HepG2 (cell line): ENCODE measurements at regions not wholly inside any gene's neighbourhood (a gene's known extent, or its start where the extent isn't known, plus 50 kb on each side); places are given as distances from the start of the nearest gene placed in this dataset.

ENCODE experiments used
- ATAC-seq: fragments of 200-7000 bp; cut with Tn5 transposase; 3 replicates; pipeline ENCODE4 v1.9.1; 2020; ENCODE audit warnings: mild to moderate bottlenecking, moderate library complexity
- BruUV-seq: library from RNA; stranded (reverse); fragments of 400-500 nt; replicated peaks from 2 replicates; lab custom pipeline; 2021; lab: Mats Ljungman, UMichigan
- CTCF ChIA-PET: fragments of 300-600 bp; formaldehyde crosslinking; extraction: SDS; loops from one replicate; lab custom pipeline; 2021; ENCODE audit warnings: low total read pairs, inconsistent platforms, low intra/inter-chr PET ratio; lab: Yijun Ruan, JAX
- POLR2A ChIA-PET: fragments of 350-600 bp; sonication (Branson Sonifier 250); formaldehyde crosslinking; loops from one replicate; lab custom pipeline; 2020; ENCODE audit warnings: antibody characterized with exemption, inconsistent platforms; lab: Yijun Ruan, JAX
- DNase-seq: peaks from one replicate; pipeline ENCODE4 v3.0.0-alpha.2; 2015; ENCODE audit warnings: low spot score
- FAIRE-seq: peaks from 3 replicates; lab custom pipeline; 2011; peaks lifted over from hg19 to GRCh38; lab: Jason Lieb, UNC
- H2AFZ ChIP-seq: one replicate; pipeline ENCODE4 v1.6.1; 2011; ENCODE audit warnings: low read length, inconsistent platforms
- H3K27ac ChIP-seq: fragments of 300-600 bp; 3 replicates; pipeline ENCODE4 v1.8.0; 2011; ENCODE audit warnings: mixed run types, mild to moderate bottlenecking, mixed read lengths, low read length, inconsistent platforms; ENCODE audit not compliant: insufficient read depth; ENCODE audit errors: extremely low read length
- H3K27me3 ChIP-seq, 2 experiments: fragments of 200-600 bp in 1 of 2; 2 replicates in 1 of 2; 3 replicates in 1 of 2; pipeline versions ENCODE4 v1.6.0 to v1.8.0; 2011; ENCODE audit warnings: low read length in 2 of 2, mild to moderate bottlenecking in 2 of 2, moderate library complexity in 2 of 2, inconsistent platforms in 1 of 2; ENCODE audit not compliant: insufficient read depth in 2 of 2, control insufficient read depth in 1 of 2
- H3K36me3 ChIP-seq, 2 experiments: fragments of 200-600 bp in 1 of 2; replicated peaks in 1 of 2; 2 replicates in 1 of 2; 3 replicates in 1 of 2; pipeline versions ENCODE4 v1.5.1 to v1.8.0; 2011; ENCODE audit warnings: low read length in 2 of 2, inconsistent platforms in 1 of 2; ENCODE audit not compliant: insufficient read depth in 2 of 2, control insufficient read depth in 1 of 2
- H3K4me1 ChIP-seq: 2 replicates; pipeline ENCODE4 v1.5.1; 2012; ENCODE audit warnings: low read length, inconsistent platforms; ENCODE audit not compliant: insufficient read depth
- H3K4me2 ChIP-seq: 2 replicates; pipeline ENCODE4 v1.6.0; 2011; ENCODE audit warnings: low read depth, low read length, inconsistent platforms
- H3K4me3 ChIP-seq, 3 experiments: fragments of 200-600 bp in 1 of 3; sonication (generic), shearing (Covaris generic) in 1 of 3; replicated peaks in 1 of 3; 2 replicates each; pipeline ENCODE4 v1.5.1; 2011 to 2016; ENCODE audit warnings: low read length in 3 of 3, inconsistent platforms in 2 of 3, low read depth in 2 of 3, mild to moderate bottlenecking in 2 of 3, control low read depth in 1 of 3, mixed read lengths in 1 of 3; ENCODE audit not compliant: insufficient read depth in 1 of 3
- H3K79me2 ChIP-seq: one replicate; pipeline ENCODE4 v1.6.1; 2011; ENCODE audit warnings: low read length, inconsistent platforms; ENCODE audit not compliant: insufficient read depth
- H3K9ac ChIP-seq: 2 replicates; pipeline ENCODE4 v1.6.0; 2011; ENCODE audit warnings: mild to moderate bottlenecking, low read depth, low read length, inconsistent platforms; ENCODE audit not compliant: insufficient read depth
- H3K9me3 ChIP-seq: 2 replicates; pipeline ENCODE4 v1.5.1; 2012; ENCODE audit warnings: mild to moderate bottlenecking, low read length
- H4K20me1 ChIP-seq: 2 replicates; pipeline ENCODE4 v1.6.0; 2011; ENCODE audit warnings: inconsistent platforms, mild to moderate bottlenecking, low read length, moderate library complexity; ENCODE audit not compliant: insufficient read depth
- ARID2 ChIP-seq: sonication (generic); formaldehyde crosslinking; IDR thresholded peaks from 2 replicates; pipeline ENCODE4 v1.8.1; 2022; ENCODE audit warnings: mild to moderate bottlenecking, missing genetic modification reagents, borderline replicate concordance
- ATF7-NPFF ChIP-seq: sonication (generic); formaldehyde crosslinking; IDR thresholded peaks from 2 replicates; pipeline ENCODE4 v1.8.1; 2023; ENCODE audit warnings: mild to moderate bottlenecking, low read depth, missing genetic modification reagents, moderate library complexity
- BCLAF1 ChIP-seq: fragments of 450-650 bp; IDR thresholded peaks from 2 replicates; pipeline ENCODE4 v1.6.1; 2017; ENCODE audit warnings: mild to moderate bottlenecking
- JARID2 ChIP-seq: sonication (generic); formaldehyde crosslinking; IDR thresholded peaks from 2 replicates; pipeline ENCODE4 v1.8.1; 2023; ENCODE audit warnings: missing genetic modification reagents, inconsistent platforms; ENCODE audit not compliant: insufficient replicate concordance
- JUN ChIP-seq: sonication (generic); formaldehyde crosslinking; IDR thresholded peaks from 2 replicates; pipeline ENCODE4 v1.4.0; 2020; ENCODE audit warnings: mild to moderate bottlenecking, missing genetic modification reagents
- KLF13 ChIP-seq: sonication (generic); formaldehyde crosslinking; IDR thresholded peaks from 2 replicates; pipeline ENCODE4 v1.4.0; 2020; ENCODE audit warnings: mild to moderate bottlenecking, missing genetic modification reagents
- MBNL3 ChIP-seq: fragments of 250-450 bp; sonication (Bioruptor Pico); conservative IDR thresholded peaks from 2 replicates; pipeline ENCODE4 v1.8.0; 2022; ENCODE audit warnings: mild to moderate bottlenecking, inconsistent platforms
- TBX3 ChIP-seq: fragments of 450-650 bp; IDR thresholded peaks from 2 replicates; pipeline ENCODE4 v1.6.1; 2017; ENCODE audit warnings: antibody characterized with exemption, mild to moderate bottlenecking, inconsistent platforms, borderline replicate concordance
- ZBTB25 ChIP-seq: IDR thresholded peaks from 2 replicates; pipeline ENCODE4 v1.6.1; 2018; ENCODE audit warnings: missing genetic modification reagents
- ZFP37 ChIP-seq: sonication (generic); formaldehyde crosslinking; IDR thresholded peaks from 2 replicates; pipeline ENCODE4 v1.4.0; 2020; ENCODE audit warnings: missing genetic modification reagents, borderline replicate concordance
- ZNF337 ChIP-seq: sonication (generic); formaldehyde crosslinking; IDR thresholded peaks from 2 replicates; pipeline ENCODE4 v1.5.1; 2020; ENCODE audit warnings: missing genetic modification reagents, low read depth, mild to moderate bottlenecking, borderline replicate concordance
- ZNF34 ChIP-seq: sonication (generic); formaldehyde crosslinking; IDR thresholded peaks from 2 replicates; pipeline ENCODE4 v1.4.0; 2020; ENCODE audit warnings: mild to moderate bottlenecking, missing genetic modification reagents, borderline replicate concordance
- ZNF816 ChIP-seq: sonication (generic); formaldehyde crosslinking; IDR thresholded peaks from 2 replicates; pipeline ENCODE4 v1.8.0; 2022; ENCODE audit warnings: missing genetic modification reagents, mild to moderate bottlenecking, borderline replicate concordance
- WGBS: methylation state at CpG from one replicate; pipeline ENCODE4 v1.1.6; 2017; ENCODE audit warnings: low lambda C conversion rate; 5-methylcytosine and 5-hydroxymethylcytosine counted together
- in situ Hi-C: cut with HindIII; loops from 2 replicates; pipeline ENCODE4 v1.10.0; 2017; ENCODE audit warnings: low pct_unique_long_range_greater_than_20kb; ENCODE audit not compliant: extremely low pct_ligation_motif_present
- intact Hi-C: fragments of 100-400 bp; cut with micrococcal nuclease; formaldehyde crosslinking; loops from one replicate; pipeline ENCODE4 v1.10.0; 2022; ENCODE audit not compliant: unreplicated experiment
- TF ChIP-seq, protein P1 (sequence below): sonication (generic); formaldehyde crosslinking; IDR thresholded peaks from 2 replicates; pipeline ENCODE4 v1.9.0; 2021; ENCODE audit warnings: missing genetic modification reagents, borderline replicate concordance

DNA sequence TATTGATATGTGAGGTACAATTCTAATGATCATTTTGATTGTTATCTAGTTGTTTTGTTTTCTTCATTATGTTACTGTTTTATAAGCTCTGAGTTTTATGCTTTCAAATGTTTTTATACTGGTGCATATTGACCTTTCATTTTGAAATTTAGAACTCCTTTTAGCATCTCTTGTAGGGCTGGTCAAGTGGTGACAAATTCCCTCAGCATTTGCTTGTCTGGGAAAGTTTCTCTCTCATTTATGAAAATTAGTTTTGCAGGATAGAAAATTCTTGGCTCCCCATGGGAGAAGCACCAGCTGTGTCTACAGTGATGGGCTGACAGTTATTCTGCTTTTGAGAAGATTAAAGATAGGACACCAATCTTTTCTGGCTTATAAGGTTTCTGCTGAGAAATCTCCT lies 105.3 kb upstream of the SPRY1 start:
- Histone ChIP-seq H3K9me3 (peaks cover 18% of the 10 kb centered on the region), H3K4me3 (no peak overlapping the region), H4K20me1 (no peaks in the 10 kb centered on the region), H3K79me2 (no peaks in the 10 kb centered on the region), H3K27me3 (no peaks in the 10 kb centered on the region; a peak in 1 of 5 replicates), H3K4me1 (no peaks in the 10 kb centered on the region), H3K27ac (no peak overlapping the region), H2AFZ (no peak overlapping the region), H3K4me2 (no peak overlapping the region), H3K36me3 (no peaks in the 10 kb centered on the region), H3K9ac (no peak overlapping the region)
- ATAC-seq = no peak
- intact Hi-C loops = no loop called here
- in situ Hi-C loops = no loop called here
- POLR2A ChIA-PET = no interaction called here
- CTCF ChIA-PET = no interaction called here
- BruUV-seq = no TSS peak
- no peak for DNase-seq
- TF ChIP-seq TBX3 (no peak), ZNF337 (CRISPR knock-in tag) (peak; percentile 100; the same call in 1 of the 2 replicates), ATF7-NPFF (no peak)
- no peak for FAIRE-seq

- Histone ChIP-seq H3K36me3 (no peaks in the 10 kb centered on the region), H3K27me3 (no peaks in the 10 kb centered on the region), H2AFZ (no peak overlapping the region), H3K27ac (no peak overlapping the region), H3K4me1 (no peaks in the 10 kb centered on the region), H3K9me3 (no peaks in the 10 kb centered on the region), H3K79me2 (no peaks in the 10 kb centered on the region)
- intact Hi-C loops (no loop called here), in situ Hi-C loops (no loop called here)
- no TSS peak for BruUV-seq
- DNase-seq (no peak), FAIRE-seq (no peak)
- ChIA-PET CTCF (no interaction called here), POLR2A (no interaction called here)
- TF ChIP-seq ZFP37 (CRISPR knock-in tag) (no peak), ZBTB25 (CRISPR knock-in tag) (no peak), JUN (CRISPR knock-in tag) (no peak), ZNF816 (CRISPR knock-in tag) (no peak), BCLAF1 (no peak), JARID2 (no peak), ARID2 (CRISPR knock-in tag) (no peak), MBNL3 (CRISPR knock-in tag) (no peak), KLF13 (CRISPR knock-in tag) (no peak), ZNF34 (CRISPR knock-in tag) (no peak)
- TF ChIP-seq, protein P1, sequence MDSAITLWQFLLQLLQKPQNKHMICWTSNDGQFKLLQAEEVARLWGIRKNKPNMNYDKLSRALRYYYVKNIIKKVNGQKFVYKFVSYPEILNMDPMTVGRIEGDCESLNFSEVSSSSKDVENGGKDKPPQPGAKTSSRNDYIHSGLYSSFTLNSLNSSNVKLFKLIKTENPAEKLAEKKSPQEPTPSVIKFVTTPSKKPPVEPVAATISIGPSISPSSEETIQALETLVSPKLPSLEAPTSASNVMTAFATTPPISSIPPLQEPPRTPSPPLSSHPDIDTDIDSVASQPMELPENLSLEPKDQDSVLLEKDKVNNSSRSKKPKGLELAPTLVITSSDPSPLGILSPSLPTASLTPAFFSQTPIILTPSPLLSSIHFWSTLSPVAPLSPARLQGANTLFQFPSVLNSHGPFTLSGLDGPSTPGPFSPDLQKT = no peak
- TF ChIP-seq, all 625 proteins: peak for 0
- 86% methylated on average over 2 of the region's 2 CpGs for WGBS
- H3K9ac ChIP-seq = no peak overlapping the region
- no peak overlapping the region for H3K4me3 ChIP-seq
- no peaks in the 10 kb centered on the region for H4K20me1 ChIP-seq
- no peak overlapping the region for H3K4me2 ChIP-seq
- no peak for ATAC-seq
These were observed 98.8 kb upstream of the SPRY1 start for GRCh38 chr4:123297836-123298235.
